Activated B cell treated with CpG ODN at 0.5 μM for 24 hours (primary cell): ENCODE measurements at regions not wholly inside any gene's neighbourhood (a gene's known extent, or its start where the extent isn't known, plus 50 kb on each side); places are given as distances from the start of the nearest gene placed in this dataset.

Experiments
- ATAC-seq: fragments of 200-7000 bp; cut with Tn5 transposase; one replicate; pipeline ENCODE4 v1.10.0; 2021; ENCODE audit warnings: low read depth, mild to moderate bottlenecking, moderate library complexity
- CTCF ChIA-PET: fragments of 350-600 bp; sonication (Branson Sonifier 250); formaldehyde crosslinking; loops from one replicate; lab custom pipeline; 2021; ENCODE audit warnings: antibody characterized with exemption; lab: Charles Lee
- POLR2A ChIA-PET: fragments of 350-600 bp; sonication (Branson Sonifier 250); formaldehyde crosslinking; loops from one replicate; lab custom pipeline; 2021; ENCODE audit warnings: antibody characterized with exemption; lab: Charles Lee
- DNase-seq: peaks from one replicate; pipeline ENCODE4 v3.0.0; 2022
- H3K27ac Mint-ChIP-seq: one replicate; pipeline ENCODE4 v1.8.0; 2020; ENCODE audit warnings: mixed read lengths
- H3K27me3 Mint-ChIP-seq: one replicate; pipeline ENCODE4 v1.8.0; 2021; ENCODE audit warnings: mixed read lengths
- H3K36me3 Mint-ChIP-seq: one replicate; pipeline ENCODE4 v1.8.0; 2021; ENCODE audit warnings: low read depth, mixed read lengths
- H3K4me1 Mint-ChIP-seq: one replicate; pipeline ENCODE4 v1.8.0; 2021; ENCODE audit warnings: mixed read lengths
- H3K4me3 Mint-ChIP-seq: one replicate; pipeline ENCODE4 v1.8.0; 2020; ENCODE audit warnings: mild to moderate bottlenecking, mixed read lengths
- H3K9me3 Mint-ChIP-seq: one replicate; pipeline ENCODE4 v1.8.0; 2020; ENCODE audit warnings: mixed read lengths
- CTCF ChIP-seq: fragments of 200-600 bp; IDR thresholded peaks from one replicate; pipeline ENCODE4 v1.8.0; 2022; ENCODE audit warnings: antibody characterized with exemption, mild to moderate bottlenecking
- intact Hi-C: fragments of 100-400 bp; cut with micrococcal nuclease; formaldehyde crosslinking; loops from one replicate; pipeline ENCODE4 v1.15.1; 2024

- ChIA-PET POLR2A (no interaction called here), CTCF (no interaction called here)
- H3K4me1 Mint-ChIP-seq: no peaks in the 10 kb centered on the region
- H3K27me3 Mint-ChIP-seq: no peaks in the 10 kb centered on the region
- intact Hi-C loops: no loop called here
- no peak overlapping the region for H3K27ac Mint-ChIP-seq
- TF ChIP-seq CTCF: no peak
- H3K4me3 Mint-ChIP-seq: no peak overlapping the region
- no peak for ATAC-seq
- no peaks in the 10 kb centered on the region for H3K36me3 Mint-ChIP-seq
- H3K9me3 Mint-ChIP-seq: peaks cover 10% of the 10 kb centered on the region
- no peak for DNase-seq
Observed at GRCh38 chr13:54658771-54659170, 1630.2 kb downstream of the OLFM4 start.

- intact Hi-C loops: no loop called here
- DNase-seq: no peak
- Mint-ChIP-seq H3K36me3 (no peaks in the 10 kb centered on the region), H3K4me3 (no peak overlapping the region), H3K27me3 (no peaks in the 10 kb centered on the region), H3K4me1 (no peaks in the 10 kb centered on the region), H3K9me3 (peaks cover 13% of the 10 kb centered on the region), H3K27ac (no peak overlapping the region)
- no peak for ATAC-seq
- TF ChIP-seq CTCF: no peak
- POLR2A ChIA-PET: no interaction called here
- CTCF ChIA-PET: no interaction called here
Observed at GRCh38 chr13:54660277-54660676, 1631.7 kb downstream of the OLFM4 start.

GRCh38 chr13:54676526-54677113, 1648.0 kb downstream of the OLFM4 start:
- Mint-ChIP-seq H3K27me3 (no peaks in the 10 kb centered on the region), H3K4me3 (no peak overlapping the region), H3K9me3 (peaks cover 10% of the 10 kb centered on the region), H3K27ac (no peak overlapping the region), H3K36me3 (no peaks in the 10 kb centered on the region), H3K4me1 (no peaks in the 10 kb centered on the region)
- ChIA-PET CTCF (no interaction called here), POLR2A (no interaction called here)
- DNase-seq (no peak), ATAC-seq (no peak)
- TF ChIP-seq CTCF: no peak
- intact Hi-C loops: no loop called here

GRCh38 chr13:54682184-54682583, 1653.6 kb downstream of the OLFM4 start:
- no peaks in the 10 kb centered on the region for H3K4me1 Mint-ChIP-seq
- DNase-seq: no peak
- no peak for TF ChIP-seq CTCF
- no peak overlapping the region for H3K4me3 Mint-ChIP-seq
- ChIA-PET POLR2A (no interaction called here), CTCF (no interaction called here)
- no peaks in the 10 kb centered on the region for H3K36me3 Mint-ChIP-seq
- H3K27me3 Mint-ChIP-seq: no peaks in the 10 kb centered on the region
- peaks cover 20% of the 10 kb centered on the region for H3K9me3 Mint-ChIP-seq
- intact Hi-C loops: no loop called here
- no peak overlapping the region for H3K27ac Mint-ChIP-seq
- ATAC-seq: no peak

- H3K4me3 Mint-ChIP-seq: no peak overlapping the region
- peaks cover 13% of the 10 kb centered on the region for H3K9me3 Mint-ChIP-seq
- TF ChIP-seq CTCF: no peak
- DNase-seq: no peak
- no peaks in the 10 kb centered on the region for H3K36me3 Mint-ChIP-seq
- ChIA-PET POLR2A (no interaction called here), CTCF (no interaction called here)
- no peaks in the 10 kb centered on the region for H3K4me1 Mint-ChIP-seq
- no peak overlapping the region for H3K27ac Mint-ChIP-seq
- intact Hi-C loops: no loop called here
- no peaks in the 10 kb centered on the region for H3K27me3 Mint-ChIP-seq
- no peak for ATAC-seq
Observed at GRCh38 chr13:54687173-54687572, 1658.6 kb downstream of the OLFM4 start.
